ENCODE measurements at regions not wholly inside any gene's neighbourhood (a gene's known extent, or its start where the extent isn't known, plus 50 kb on each side); places are given as distances from the start of the nearest gene placed in this dataset.
"Not testable (repeated sequence)": the region's sequence is repeated elsewhere in the genome, so short reads cannot be mapped to it uniquely, and the experiment has no call there.

GRCh38 chr21:35441868-35442582, 392.9 kb upstream of the RUNX1 start:
- DNase-seq (ENCODE audit: low read depth in 2 of 3, low spot score in 1 of 3): no peak

GRCh38 chr21:35438643-35439404, 389.7 kb upstream of the RUNX1 start:
- DNase-seq (ENCODE audit: low read depth in 2 of 3, low spot score in 1 of 3): peak in 1 of 3 donors; percentile 10

GRCh38 chr21:35437941-35438340, 388.8 kb upstream of the RUNX1 start:
- DNase-seq (ENCODE audit: low read depth in 2 of 3, low spot score in 1 of 3): no peak

- DNase-seq (ENCODE audit: low read depth in 2 of 3, low spot score in 1 of 3): no peak
Observed at GRCh38 chr21:35436899-35437298, 387.8 kb upstream of the RUNX1 start.

- DNase-seq (ENCODE audit: low read depth in 2 of 3, low spot score in 1 of 3): not testable (repeated sequence)
Observed at GRCh38 chr21:35432601-35433000, 383.5 kb upstream of the RUNX1 start.

- DNase-seq (ENCODE audit: low read depth in 2 of 3, low spot score in 1 of 3): no peak
Observed at GRCh38 chr21:35430260-35430659, 381.2 kb upstream of the RUNX1 start.

GRCh38 chr21:35428937-35429336, 379.8 kb upstream of the RUNX1 start:
- no peak for DNase-seq (ENCODE audit: low read depth in 2 of 3, low spot score in 1 of 3)

GRCh38 chr21:35428489-35428888, 379.4 kb upstream of the RUNX1 start:
- DNase-seq (ENCODE audit: low read depth in 2 of 3, low spot score in 1 of 3): peak in 2 of 3 donors; percentile 15 to 22

- no peak for DNase-seq (ENCODE audit: low read depth in 2 of 3, low spot score in 1 of 3)
Observed at GRCh38 chr21:35428001-35428320, 378.9 kb upstream of the RUNX1 start.

GRCh38 chr21:35427320-35428000, 378.4 kb upstream of the RUNX1 start:
- DNase-seq (ENCODE audit: low read depth in 2 of 3, low spot score in 1 of 3): no peak

- DNase-seq (ENCODE audit: low read depth in 2 of 3, low spot score in 1 of 3): no peak
Observed at GRCh38 chr21:35426897-35427296, 377.8 kb upstream of the RUNX1 start.

- DNase-seq (ENCODE audit: low read depth in 2 of 3, low spot score in 1 of 3): no peak
Observed at GRCh38 chr21:35426469-35426868, 377.4 kb upstream of the RUNX1 start.

GRCh38 chr21:35424122-35424521, 375.0 kb upstream of the RUNX1 start:
- no peak for DNase-seq (ENCODE audit: low read depth in 2 of 3, low spot score in 1 of 3)

- DNase-seq (ENCODE audit: low read depth in 2 of 3, low spot score in 1 of 3): no peak
Observed at GRCh38 chr21:35423709-35424108, 374.6 kb upstream of the RUNX1 start.

GRCh38 chr21:35422011-35422410, 372.9 kb upstream of the RUNX1 start:
- no peak for DNase-seq (ENCODE audit: low read depth in 2 of 3, low spot score in 1 of 3)

GRCh38 chr21:35421221-35421620, 372.1 kb upstream of the RUNX1 start:
- no peak for DNase-seq (ENCODE audit: low read depth in 2 of 3, low spot score in 1 of 3)

GRCh38 chr21:35420656-35421055, 371.6 kb upstream of the RUNX1 start:
- DNase-seq (ENCODE audit: low read depth in 2 of 3, low spot score in 1 of 3): no peak

GRCh38 chr21:35417762-35418161, 368.7 kb upstream of the RUNX1 start:
- DNase-seq (ENCODE audit: low read depth in 2 of 3, low spot score in 1 of 3): no peak

- DNase-seq (ENCODE audit: low read depth in 2 of 3, low spot score in 1 of 3): no peak
Observed at GRCh38 chr21:35416866-35417489, 367.9 kb upstream of the RUNX1 start.

- no peak for DNase-seq (ENCODE audit: low read depth in 2 of 3, low spot score in 1 of 3)
Observed at GRCh38 chr21:35414507-35415139, 365.5 kb upstream of the RUNX1 start.

GRCh38 chr21:35414056-35414455, 365.0 kb upstream of the RUNX1 start:
- no peak for DNase-seq (ENCODE audit: low read depth in 2 of 3, low spot score in 1 of 3)
